Peyer's patch (tissue), 4 donors: ENCODE measurements at regions not wholly inside any gene's neighbourhood (a gene's known extent, or its start where the extent isn't known, plus 50 kb on each side); places are given as distances from the start of the nearest gene placed in this dataset.

Source experiments
- DNase-seq, 3 donors: peaks; one replicate each; pipeline ENCODE4 v3.0.0-alpha.2; 2017 to 2019
- H3K27ac ChIP-seq, 4 donors: fragments of 200-600 bp; sonication (generic); one replicate each; pipeline ENCODE4 v1.5.1; 2016 to 2019
- H3K27me3 ChIP-seq, 2 donors: fragments of 200-600 bp; sonication (generic); one replicate each; pipeline ENCODE4 v1.5.1; 2019
- H3K36me3 ChIP-seq, 3 donors: fragments of 200-600 bp; sonication (generic); one replicate each; pipeline ENCODE4 v1.5.1; 2016 to 2019
- H3K4me1 ChIP-seq, 4 donors: fragments of 200-600 bp; sonication (generic); one replicate each; pipeline ENCODE4 v1.5.1; 2016 to 2019
- H3K4me3 ChIP-seq, 4 donors: fragments of 200-600 bp; sonication (generic); 1 replicate in 3 of 4; 2 replicates in 1 of 4; pipeline ENCODE4 v1.5.1; 2016 to 2019; ENCODE audit warnings: mild to moderate bottlenecking in 1 of 4
- H3K9me3 ChIP-seq, 4 donors: fragments of 200-600 bp; sonication (generic); one replicate each; pipeline ENCODE4 v1.5.1; 2016 to 2019; ENCODE audit warnings: mild to moderate bottlenecking in 1 of 4
- POLR2A ChIP-seq, 2 donors: fragments of 450-650 bp; IDR thresholded peaks; one replicate each; pipeline ENCODE4 v1.5.1; 2017; ENCODE audit warnings: antibody characterized with exemption in 2 of 2, mild to moderate bottlenecking in 2 of 2, moderate library complexity in 2 of 2
- TF ChIP-seq, protein P1 (sequence below), 6 experiments: fragments of 450-650 bp in 4 of 6; fragments of 200-600 bp in 2 of 6; sonication (generic) in 1 of 6; IDR thresholded peaks; one replicate each; pipeline ENCODE4 v1.5.1; 2017 to 2019; ENCODE audit warnings: antibody characterized with exemption in 6 of 6, mild to moderate bottlenecking in 3 of 6, moderate library complexity in 1 of 6

- H3K4me3 ChIP-seq, result no peak overlapping the region
- no peak for DNase-seq
- no peaks in the 10 kb centered on the region for H3K9me3 ChIP-seq
- TF ChIP-seq, protein P1, sequence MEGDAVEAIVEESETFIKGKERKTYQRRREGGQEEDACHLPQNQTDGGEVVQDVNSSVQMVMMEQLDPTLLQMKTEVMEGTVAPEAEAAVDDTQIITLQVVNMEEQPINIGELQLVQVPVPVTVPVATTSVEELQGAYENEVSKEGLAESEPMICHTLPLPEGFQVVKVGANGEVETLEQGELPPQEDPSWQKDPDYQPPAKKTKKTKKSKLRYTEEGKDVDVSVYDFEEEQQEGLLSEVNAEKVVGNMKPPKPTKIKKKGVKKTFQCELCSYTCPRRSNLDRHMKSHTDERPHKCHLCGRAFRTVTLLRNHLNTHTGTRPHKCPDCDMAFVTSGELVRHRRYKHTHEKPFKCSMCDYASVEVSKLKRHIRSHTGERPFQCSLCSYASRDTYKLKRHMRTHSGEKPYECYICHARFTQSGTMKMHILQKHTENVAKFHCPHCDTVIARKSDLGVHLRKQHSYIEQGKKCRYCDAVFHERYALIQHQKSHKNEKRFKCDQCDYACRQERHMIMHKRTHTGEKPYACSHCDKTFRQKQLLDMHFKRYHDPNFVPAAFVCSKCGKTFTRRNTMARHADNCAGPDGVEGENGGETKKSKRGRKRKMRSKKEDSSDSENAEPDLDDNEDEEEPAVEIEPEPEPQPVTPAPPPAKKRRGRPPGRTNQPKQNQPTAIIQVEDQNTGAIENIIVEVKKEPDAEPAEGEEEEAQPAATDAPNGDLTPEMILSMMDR (IDR thresholded peaks at IDR 0.05), result no peak
- TF ChIP-seq POLR2A (IDR thresholded peaks at IDR 0.05), result no peak
- H3K36me3 ChIP-seq, result no peaks in the 10 kb centered on the region
- H3K4me1 ChIP-seq, result no peaks in the 10 kb centered on the region
- H3K27ac ChIP-seq, result no peak overlapping the region
- H3K27me3 ChIP-seq, result no peaks in the 10 kb centered on the region
Observed at GRCh38 chr7:142554560-142555532, 194.4 kb upstream of the PRSS1 start.

GRCh38 chr7:142553216-142553615 lies 196.1 kb upstream of the PRSS1 start:
- DNase-seq, result no peak
- no peaks in the 10 kb centered on the region for H3K36me3 ChIP-seq
- H3K27me3 ChIP-seq, result no peaks in the 10 kb centered on the region
- no peak overlapping the region for H3K4me3 ChIP-seq
- no peaks in the 10 kb centered on the region for H3K4me1 ChIP-seq
- TF ChIP-seq, protein P1 (IDR thresholded peaks at IDR 0.05), result no peak
- no peak for TF ChIP-seq POLR2A (IDR thresholded peaks at IDR 0.05)
- no peak overlapping the region for H3K27ac ChIP-seq
- H3K9me3 ChIP-seq, result no peaks in the 10 kb centered on the region

DNA sequence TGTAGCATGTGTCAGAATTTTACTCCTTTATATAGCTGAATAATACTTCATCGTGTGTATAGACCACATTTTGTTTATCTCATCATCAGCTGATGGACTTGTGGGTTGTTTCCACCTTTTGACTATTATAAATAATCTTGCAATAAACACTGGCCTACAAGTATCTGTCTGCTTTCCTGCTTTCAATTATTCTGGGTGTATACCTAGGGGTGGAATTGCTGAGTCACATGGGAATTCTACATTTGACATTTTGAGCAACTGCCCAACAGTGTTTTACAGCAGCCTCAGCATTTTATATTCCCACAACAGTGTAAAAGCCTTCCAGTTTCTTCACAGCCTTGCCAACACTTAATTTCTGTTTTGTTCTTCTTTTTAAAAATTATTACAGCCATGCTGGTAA lies 200.3 kb upstream of the PRSS1 start:
- Histone ChIP-seq H3K36me3 (no peaks in the 10 kb centered on the region), H3K4me1 (no peaks in the 10 kb centered on the region), H3K4me3 (no peak overlapping the region), H3K9me3 (no peaks in the 10 kb centered on the region), H3K27me3 (no peaks in the 10 kb centered on the region), H3K27ac (no peak overlapping the region)
- DNase-seq, result no peak
- TF ChIP-seq, protein P1 (IDR thresholded peaks at IDR 0.05), result no peak
- TF ChIP-seq POLR2A (IDR thresholded peaks at IDR 0.05), result no peak

- TF ChIP-seq, protein P1 (IDR thresholded peaks at IDR 0.05), result no peak
- no peak for TF ChIP-seq POLR2A (IDR thresholded peaks at IDR 0.05)
- Histone ChIP-seq H3K36me3 (no peaks in the 10 kb centered on the region), H3K9me3 (no peaks in the 10 kb centered on the region), H3K4me1 (no peaks in the 10 kb centered on the region), H3K4me3 (no peak overlapping the region), H3K27me3 (no peaks in the 10 kb centered on the region), H3K27ac (no peak overlapping the region)
- no peak for DNase-seq
Observed at GRCh38 chr7:142546452-142546851, 202.8 kb upstream of the PRSS1 start.

- TF ChIP-seq POLR2A (IDR thresholded peaks at IDR 0.05), result no peak
- TF ChIP-seq, protein P1 (IDR thresholded peaks at IDR 0.05), result no peak
- H3K36me3 ChIP-seq, result no peaks in the 10 kb centered on the region
- no peaks in the 10 kb centered on the region for H3K27me3 ChIP-seq
- no peak overlapping the region for H3K4me3 ChIP-seq
- H3K4me1 ChIP-seq, result no peaks in the 10 kb centered on the region
- no peak for DNase-seq
- no peak overlapping the region for H3K27ac ChIP-seq
- H3K9me3 ChIP-seq, result no peaks in the 10 kb centered on the region
Observed at GRCh38 chr7:142542942-142543341, 206.3 kb upstream of the PRSS1 start.
